ENCODE measurements at regions not wholly inside any gene's neighbourhood (a gene's known extent, or its start where the extent isn't known, plus 50 kb on each side); places are given as distances from the start of the nearest gene placed in this dataset.

DNA sequence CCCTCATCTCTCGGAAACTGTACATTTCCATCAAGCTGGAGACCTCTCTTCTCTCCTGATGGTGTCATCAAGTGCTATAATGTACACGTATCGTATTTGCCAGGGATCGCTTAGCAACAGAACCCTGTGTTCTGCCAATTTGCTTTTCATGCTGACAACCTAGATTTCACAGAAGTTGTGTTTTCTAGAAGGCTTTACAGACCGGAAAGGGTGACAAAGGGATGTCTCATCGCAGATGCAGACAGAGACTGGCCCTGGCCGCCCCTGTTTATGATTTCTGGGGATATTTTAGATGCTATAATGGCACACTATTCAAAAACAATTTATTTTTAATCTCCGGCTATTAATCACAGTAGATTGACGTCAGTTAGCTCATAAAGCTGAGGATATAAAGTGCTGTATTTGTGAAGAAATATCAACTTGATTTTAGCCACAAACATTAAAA is 291.4 kb downstream of the IRS2 start:
- TF ChIP-seq EZH2 (IDR thresholded peaks at IDR 0.05; ENCODE audit: insufficient read depth, low read length), result no peak
- TF ChIP-seq, protein P1, sequence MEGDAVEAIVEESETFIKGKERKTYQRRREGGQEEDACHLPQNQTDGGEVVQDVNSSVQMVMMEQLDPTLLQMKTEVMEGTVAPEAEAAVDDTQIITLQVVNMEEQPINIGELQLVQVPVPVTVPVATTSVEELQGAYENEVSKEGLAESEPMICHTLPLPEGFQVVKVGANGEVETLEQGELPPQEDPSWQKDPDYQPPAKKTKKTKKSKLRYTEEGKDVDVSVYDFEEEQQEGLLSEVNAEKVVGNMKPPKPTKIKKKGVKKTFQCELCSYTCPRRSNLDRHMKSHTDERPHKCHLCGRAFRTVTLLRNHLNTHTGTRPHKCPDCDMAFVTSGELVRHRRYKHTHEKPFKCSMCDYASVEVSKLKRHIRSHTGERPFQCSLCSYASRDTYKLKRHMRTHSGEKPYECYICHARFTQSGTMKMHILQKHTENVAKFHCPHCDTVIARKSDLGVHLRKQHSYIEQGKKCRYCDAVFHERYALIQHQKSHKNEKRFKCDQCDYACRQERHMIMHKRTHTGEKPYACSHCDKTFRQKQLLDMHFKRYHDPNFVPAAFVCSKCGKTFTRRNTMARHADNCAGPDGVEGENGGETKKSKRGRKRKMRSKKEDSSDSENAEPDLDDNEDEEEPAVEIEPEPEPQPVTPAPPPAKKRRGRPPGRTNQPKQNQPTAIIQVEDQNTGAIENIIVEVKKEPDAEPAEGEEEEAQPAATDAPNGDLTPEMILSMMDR (IDR thresholded peaks at IDR 0.05; ENCODE audit: insufficient read depth, low read depth, low read length), result no peak
